ENCODE measurements at regions not wholly inside any gene's neighbourhood (a gene's known extent, or its start where the extent isn't known, plus 50 kb on each side); places are given as distances from the start of the nearest gene placed in this dataset.

DNA sequence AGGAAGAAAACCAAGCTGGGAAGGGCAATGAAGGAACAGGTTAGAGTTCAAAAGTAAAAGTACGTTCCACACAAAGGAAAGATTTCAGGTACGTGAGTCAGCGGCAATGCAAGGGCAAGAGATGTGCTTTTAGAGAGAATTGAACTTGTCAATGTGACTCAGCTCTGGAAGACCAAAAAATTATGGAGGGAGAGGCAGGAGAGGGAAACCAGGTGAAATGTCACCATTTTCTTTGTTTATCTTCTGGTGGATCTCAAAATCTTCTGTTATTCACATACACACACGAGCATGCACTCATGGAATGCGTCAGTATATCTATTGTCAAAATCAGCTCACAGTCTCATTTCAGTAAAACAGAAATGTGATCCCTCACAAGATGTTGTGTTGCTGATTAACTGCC lies 148.8 kb upstream of the RFX3 start:
- in situ Hi-C loops (cut with MboI; ENCODE audit: low sequenced_read_pairs, unreplicated experiment) = no loop called here
- TF ChIP-seq CTCF (IDR thresholded peaks at IDR 0.05; ENCODE audit: borderline replicate concordance, control extremely low read depth, extremely low read depth, insufficient read depth, missing control alignments) = no peak
- DNase-seq (ENCODE audit: low spot score) = no peak

- TF ChIP-seq CTCF (IDR thresholded peaks at IDR 0.05; ENCODE audit: borderline replicate concordance, control extremely low read depth, extremely low read depth, insufficient read depth, missing control alignments) = no peak
- no peak for DNase-seq (ENCODE audit: low spot score)
- in situ Hi-C loops (cut with MboI; ENCODE audit: low sequenced_read_pairs, unreplicated experiment) = no loop called here
These were observed 146.6 kb upstream of the RFX3 start for GRCh38 chr9:3672399-3672798.

- in situ Hi-C loops (cut with MboI; ENCODE audit: low sequenced_read_pairs, unreplicated experiment) = no loop called here
- TF ChIP-seq CTCF (IDR thresholded peaks at IDR 0.05; ENCODE audit: borderline replicate concordance, control extremely low read depth, extremely low read depth, insufficient read depth, missing control alignments) = no peak
These were observed 138.2 kb upstream of the RFX3 start for GRCh38 chr9:3664044-3664443.

GRCh38 chr9:3662671-3663070 lies 136.9 kb upstream of the RFX3 start:
- in situ Hi-C loops (cut with MboI; ENCODE audit: low sequenced_read_pairs, unreplicated experiment) = no loop called here

More at GRCh38 chr9:3664044-3664443, 138.2 kb upstream of the RFX3 start:
- DNase-seq (ENCODE audit: low spot score) = no peak

GRCh38 chr9:3660936-3661335 lies 135.1 kb upstream of the RFX3 start:
- no peak for TF ChIP-seq CTCF (IDR thresholded peaks at IDR 0.05; ENCODE audit: borderline replicate concordance, control extremely low read depth, extremely low read depth, insufficient read depth, missing control alignments)
- no peak for DNase-seq (ENCODE audit: low spot score)
- in situ Hi-C loops (cut with MboI; ENCODE audit: low sequenced_read_pairs, unreplicated experiment) = no loop called here

More at GRCh38 chr9:3662671-3663070, 136.9 kb upstream of the RFX3 start:
- TF ChIP-seq CTCF (IDR thresholded peaks at IDR 0.05; ENCODE audit: borderline replicate concordance, control extremely low read depth, extremely low read depth, insufficient read depth, missing control alignments) = no peak
- no peak for DNase-seq (ENCODE audit: low spot score)

DNA sequence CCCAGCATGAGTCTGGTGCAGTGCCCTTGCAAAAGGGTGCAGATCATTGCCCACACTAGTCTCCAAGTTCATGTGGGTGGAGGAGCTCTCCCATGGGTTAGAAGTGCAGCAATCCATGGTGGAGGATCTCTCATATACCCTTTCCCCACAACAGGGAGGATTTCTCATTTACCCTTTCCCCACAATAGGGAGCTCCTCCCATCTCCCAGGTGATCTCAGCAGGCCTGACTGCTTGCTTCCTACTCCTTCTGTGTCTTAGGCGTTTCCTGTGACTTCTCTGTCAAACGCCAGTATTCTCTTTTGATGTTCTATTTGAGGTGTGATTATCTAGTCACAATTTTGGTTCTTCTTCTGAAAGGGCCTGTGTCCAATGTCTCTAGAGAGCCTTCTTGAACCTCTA lies 133.8 kb upstream of the RFX3 start:
- DNase-seq (ENCODE audit: low spot score) = no peak
- in situ Hi-C loops (cut with MboI; ENCODE audit: low sequenced_read_pairs, unreplicated experiment) = no loop called here
- TF ChIP-seq CTCF (IDR thresholded peaks at IDR 0.05; ENCODE audit: borderline replicate concordance, control extremely low read depth, extremely low read depth, insufficient read depth, missing control alignments) = no peak

GRCh38 chr9:3658964-3659363 lies 133.2 kb upstream of the RFX3 start:
- in situ Hi-C loops (cut with MboI; ENCODE audit: low sequenced_read_pairs, unreplicated experiment) = no loop called here
- TF ChIP-seq CTCF (IDR thresholded peaks at IDR 0.05; ENCODE audit: borderline replicate concordance, control extremely low read depth, extremely low read depth, insufficient read depth, missing control alignments) = no peak
- no peak for DNase-seq (ENCODE audit: low spot score)
